D341Med (cell line): ENCODE measurements at regions not wholly inside any gene's neighbourhood (a gene's known extent, or its start where the extent isn't known, plus 50 kb on each side); places are given as distances from the start of the nearest gene placed in this dataset.

Experiments
- DNase-seq: peaks from one replicate; pipeline ENCODE4 v3.0.0; 2012; ENCODE audit warnings: low spot score

DNA sequence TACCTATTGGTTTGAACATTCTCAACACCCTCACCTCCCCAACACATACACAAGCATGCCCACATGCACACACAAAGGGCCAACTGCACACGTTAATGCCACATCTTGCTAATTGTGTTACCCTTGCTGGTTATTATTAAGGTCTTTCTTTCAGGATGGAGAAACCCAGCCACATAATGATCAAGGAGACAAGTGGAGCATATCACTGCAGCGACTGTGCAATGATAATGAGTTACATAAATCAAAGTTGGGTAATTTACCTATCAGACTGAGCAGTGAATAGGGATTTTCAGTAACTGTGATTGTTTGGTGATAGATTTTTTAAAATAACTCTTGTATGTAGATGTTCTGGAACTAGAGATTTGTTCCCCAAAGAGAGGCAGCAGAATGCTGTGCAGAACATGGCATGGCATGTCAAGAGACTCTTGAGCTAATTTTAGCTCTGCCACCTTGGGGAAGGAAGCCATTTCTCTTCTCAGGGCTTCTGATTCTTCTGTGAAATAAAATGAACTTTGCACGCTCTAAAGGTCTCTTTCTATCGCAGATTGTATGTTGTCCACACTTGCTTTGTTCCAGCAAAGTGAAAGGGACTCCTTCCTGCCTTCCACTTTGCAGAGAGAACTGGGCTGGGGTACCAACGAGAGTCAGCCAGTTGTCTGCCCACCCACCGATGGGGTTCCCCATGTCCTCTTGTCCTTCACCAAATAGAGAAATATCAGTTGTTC, 126.0 kb upstream of the CAMK1G start:
- no peak for DNase-seq

DNA sequence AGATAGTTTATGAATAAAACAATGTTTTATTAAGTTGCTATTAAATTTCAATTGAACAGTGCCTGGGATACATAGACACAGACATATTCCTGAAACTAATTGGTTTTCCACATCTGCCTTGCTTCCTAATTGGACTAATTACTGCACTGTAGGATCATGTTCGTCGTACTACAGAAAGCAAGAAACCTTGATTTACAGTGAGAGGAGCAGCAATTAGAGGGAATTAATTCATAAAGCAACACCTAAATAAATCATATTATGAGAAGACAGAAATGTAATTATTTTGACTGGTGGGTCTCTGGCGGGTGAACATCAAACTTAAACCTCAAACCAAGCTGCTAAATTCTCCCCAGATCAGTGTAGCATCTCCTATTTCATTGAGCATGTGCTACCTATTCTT, 124.6 kb upstream of the CAMK1G start:
- DNase-seq: no peak

DNA sequence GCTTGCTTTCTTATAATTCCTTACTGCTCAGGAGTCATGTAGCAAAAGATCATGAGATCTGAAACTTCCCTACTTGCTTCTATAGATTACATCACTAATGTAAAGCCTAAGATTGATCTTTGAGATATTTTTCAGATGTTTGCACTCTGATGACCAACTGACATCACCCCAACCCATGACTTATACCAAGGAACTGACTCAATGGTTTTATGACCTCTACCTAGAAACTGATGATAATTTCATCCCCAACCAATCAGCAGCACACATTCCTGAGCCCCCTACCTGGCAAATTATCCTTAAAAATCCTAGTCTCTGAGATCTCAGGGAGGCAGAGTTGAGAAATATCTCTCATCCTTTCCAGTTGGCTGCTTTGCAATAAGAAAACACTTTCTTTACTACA, 122.3 kb upstream of the CAMK1G start:
- no peak for DNase-seq

DNA sequence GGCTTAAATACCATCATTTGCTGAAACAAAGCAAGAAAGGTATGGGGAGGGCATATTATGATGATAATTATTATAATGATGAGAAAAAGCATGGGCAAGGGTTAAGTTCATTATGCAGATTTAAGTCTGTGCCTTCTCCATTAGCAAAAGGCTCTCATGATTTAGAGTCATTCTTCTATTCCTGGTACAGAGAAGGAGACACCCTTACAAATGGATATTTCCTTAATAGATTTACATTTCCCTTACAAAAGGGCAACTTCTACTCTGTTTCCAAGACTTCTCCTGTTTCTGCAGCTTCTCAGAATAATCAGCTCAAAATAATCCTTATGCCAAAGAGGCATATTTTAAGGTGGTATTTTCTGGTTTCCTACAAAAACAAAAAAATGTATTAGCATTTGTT, 121.1 kb upstream of the CAMK1G start:
- DNase-seq: no peak

DNA sequence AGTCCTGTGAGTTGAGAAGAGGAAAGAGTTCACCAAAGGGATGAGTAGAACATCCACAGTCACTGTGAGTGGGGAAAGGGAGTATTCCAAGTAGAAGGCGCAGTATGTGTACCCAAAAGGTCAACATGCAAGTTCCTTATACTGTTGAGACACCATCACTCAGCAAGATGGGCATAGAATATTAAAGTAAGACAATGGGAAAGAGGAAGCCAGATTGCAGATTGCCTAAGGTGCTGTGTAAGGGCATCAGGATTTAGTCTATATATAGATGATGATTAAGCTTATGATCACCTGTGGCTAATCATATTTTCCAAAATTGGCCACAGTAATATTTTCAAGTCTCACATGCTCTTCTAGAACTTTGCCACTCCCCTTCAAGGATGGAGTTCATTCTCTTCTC, 120.1 kb upstream of the CAMK1G start:
- no peak for DNase-seq

DNA sequence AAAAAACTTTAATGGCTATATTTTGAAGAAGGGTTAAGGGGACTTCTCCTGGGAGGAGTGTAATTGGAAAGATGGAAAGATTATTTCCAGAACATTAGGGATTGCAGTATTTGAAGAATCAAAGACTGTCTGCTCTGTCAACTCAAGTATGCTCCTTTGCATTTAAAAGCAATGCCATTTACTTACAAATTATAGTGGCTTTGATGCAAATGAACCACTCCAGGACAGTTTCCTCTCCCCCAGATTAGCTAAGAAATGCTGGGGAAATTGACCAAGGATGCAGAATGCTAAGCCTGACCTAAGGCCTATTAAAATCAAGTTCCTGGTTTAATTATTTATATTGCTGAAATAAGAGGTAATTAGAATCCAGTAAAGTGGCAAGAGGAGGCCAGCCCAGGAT, 110.5 kb upstream of the CAMK1G start:
- no peak for DNase-seq

DNA sequence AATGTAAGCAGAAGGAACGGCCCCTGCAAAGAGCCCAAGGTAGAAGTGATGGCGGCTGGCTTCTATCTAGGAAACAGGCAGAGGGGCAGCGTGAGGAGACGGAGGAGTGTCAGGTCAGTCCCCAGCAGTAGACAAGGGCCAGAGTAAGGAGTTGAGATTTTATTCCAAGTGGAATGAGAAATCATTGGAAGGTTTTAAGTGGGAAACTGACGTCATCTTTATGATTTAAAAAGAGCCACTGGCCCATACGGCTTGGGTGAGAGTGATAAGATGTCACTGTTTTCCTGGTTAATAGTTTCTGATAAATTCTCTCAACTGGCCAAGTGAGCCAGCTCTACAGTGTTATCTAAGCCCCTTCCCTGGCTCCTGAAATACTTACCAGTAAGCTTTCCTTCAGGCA, 103.2 kb upstream of the CAMK1G start:
- no peak for DNase-seq

DNA sequence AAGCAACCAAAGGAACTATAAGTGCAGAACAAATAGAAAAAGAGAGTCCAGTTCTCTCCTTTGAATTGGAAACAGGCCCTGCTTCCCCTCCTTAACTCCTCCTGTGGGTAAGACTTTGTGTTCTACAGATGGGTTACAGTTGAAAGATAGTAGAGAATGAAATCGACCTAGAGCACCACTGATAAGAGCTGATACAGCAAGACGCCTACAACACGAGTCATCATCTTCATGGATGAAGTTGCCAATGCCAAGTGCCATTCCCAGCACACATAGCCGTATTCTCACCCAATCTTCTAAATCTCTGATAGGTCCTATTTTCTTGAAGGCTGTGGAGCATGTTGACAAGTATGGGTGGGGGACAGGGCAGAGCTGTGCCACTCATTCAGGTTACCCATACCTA, 99.8 kb upstream of the CAMK1G start:
- DNase-seq: no peak

DNA sequence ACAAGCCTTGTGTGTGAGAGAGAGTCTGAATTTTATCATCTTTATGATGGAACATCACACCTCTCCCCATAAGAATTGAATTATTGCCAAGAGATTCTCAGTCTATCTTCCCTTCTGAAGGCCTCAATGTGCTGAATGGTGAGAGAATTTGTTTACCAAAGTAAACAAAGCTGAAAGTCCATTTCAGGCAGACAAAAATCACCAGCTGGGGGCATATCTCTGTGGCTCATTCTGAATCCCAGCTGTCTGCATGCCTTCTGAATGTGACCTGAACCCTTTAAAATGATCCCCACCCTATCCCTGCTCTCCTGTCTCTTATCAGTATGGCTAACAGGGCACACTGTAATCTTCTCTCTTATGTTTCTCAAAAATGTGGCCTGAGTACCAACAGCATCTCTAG, 99.1 kb upstream of the CAMK1G start:
- no peak for DNase-seq

DNA sequence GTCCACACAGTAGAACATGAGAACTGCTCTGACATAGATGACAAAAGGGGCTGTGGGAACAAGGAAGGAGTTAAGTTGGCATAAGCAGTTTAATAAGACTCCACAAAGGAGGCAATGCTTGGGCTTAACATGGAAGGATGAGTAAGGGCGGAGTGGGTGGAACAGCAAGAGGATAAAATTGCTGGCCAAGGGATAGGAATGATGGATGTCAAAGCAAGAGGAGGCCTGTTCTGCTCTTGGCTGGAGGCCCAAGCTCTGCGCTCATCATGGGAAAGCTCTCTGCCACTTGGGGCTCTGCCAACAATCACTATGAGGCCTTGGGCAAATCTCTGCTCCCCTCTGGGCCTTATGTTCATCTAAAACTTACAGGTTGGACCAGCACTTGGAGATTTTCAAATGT, 98.3 kb upstream of the CAMK1G start:
- no peak for DNase-seq

DNA sequence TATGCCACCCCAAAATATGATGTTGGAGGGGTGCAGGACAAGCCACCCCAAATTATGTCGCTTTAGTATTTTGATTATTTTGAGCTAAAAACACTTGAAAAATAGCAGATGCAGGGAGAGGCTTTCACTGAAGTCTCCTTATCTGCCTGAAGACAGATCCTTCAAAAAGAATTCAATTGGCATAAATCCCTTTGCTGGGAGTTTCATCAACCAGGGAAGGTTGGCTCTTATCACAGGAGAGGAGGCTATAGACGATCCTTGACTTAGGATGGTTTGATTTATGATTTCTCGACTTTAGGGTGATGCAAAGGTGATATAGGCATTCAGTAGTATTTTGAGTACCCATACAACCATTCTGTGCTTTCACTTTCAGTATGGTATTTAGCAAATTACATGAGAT, 97.8 kb upstream of the CAMK1G start:
- no peak for DNase-seq

DNA sequence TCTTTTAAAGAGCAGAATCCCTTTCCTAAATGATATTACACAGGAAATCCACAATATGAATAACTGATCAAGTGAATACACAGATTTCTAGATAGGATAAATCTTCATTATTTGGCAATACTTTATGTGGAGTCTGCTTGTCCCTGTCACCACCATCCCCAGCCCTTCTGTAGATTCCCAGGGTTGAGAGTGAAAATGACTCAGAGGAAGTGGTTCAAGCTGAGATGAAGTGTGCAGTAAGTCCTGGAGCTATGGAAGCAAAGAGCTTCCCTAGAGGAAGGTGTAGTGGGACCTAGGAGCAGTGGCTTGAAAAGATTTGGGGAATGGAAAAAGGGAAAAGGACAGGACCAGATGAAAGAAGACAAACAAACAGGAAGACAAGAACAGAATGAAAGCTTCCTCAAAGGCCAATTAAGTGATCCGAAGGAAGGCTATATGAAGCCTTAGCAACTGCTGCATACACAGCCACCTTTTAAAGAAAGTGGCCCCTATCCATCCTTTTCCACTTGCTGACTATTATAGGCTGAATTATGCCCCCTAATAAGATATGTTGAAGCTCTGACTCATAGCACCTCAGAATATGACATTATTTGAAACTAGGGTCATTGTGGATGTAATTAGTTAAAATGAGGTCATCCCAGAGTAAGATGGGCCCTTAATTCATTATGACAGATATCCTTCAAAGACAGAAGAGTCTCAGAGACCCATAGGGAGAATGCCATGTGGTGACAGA, 96.5 kb upstream of the CAMK1G start:
- no peak for DNase-seq

DNA sequence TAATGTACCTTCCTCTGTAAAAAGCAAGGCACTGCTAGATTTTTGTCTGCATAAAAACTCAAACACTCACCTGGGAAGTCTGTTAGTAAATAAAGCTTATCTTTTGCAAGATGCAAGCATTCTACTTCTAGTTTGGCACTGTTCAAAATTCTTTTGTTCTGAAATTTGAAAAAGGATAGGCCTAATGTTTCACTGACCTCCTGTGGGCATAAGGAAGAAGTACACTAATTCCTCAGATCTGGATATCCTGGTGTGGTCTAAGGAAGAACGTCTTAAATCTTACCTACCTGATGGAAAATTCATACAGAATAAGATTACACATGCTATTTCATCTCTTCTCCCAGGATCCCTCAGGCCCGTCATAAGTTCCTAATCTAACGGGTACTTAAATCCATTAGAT, 93.5 kb upstream of the CAMK1G start:
- DNase-seq: no peak

DNA sequence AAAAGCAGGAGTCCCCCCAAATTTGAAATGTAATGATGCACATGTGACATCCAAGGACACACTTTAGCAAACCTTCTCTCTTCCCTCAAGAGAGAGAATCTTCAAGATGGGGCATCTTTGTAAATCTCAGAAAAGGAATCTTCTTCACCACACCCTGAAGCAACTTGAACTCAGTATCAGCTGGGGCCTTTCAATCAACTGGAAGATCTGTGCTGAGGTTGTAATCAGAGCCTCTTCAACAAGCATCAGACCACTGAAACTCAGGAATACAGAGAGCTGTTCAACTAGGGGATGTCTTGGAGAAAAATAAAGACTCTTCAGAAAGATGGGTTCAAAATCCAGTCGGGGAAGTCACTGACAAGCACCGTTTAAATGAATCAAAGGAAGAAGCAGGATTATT, 92.5 kb upstream of the CAMK1G start:
- DNase-seq: no peak

DNA sequence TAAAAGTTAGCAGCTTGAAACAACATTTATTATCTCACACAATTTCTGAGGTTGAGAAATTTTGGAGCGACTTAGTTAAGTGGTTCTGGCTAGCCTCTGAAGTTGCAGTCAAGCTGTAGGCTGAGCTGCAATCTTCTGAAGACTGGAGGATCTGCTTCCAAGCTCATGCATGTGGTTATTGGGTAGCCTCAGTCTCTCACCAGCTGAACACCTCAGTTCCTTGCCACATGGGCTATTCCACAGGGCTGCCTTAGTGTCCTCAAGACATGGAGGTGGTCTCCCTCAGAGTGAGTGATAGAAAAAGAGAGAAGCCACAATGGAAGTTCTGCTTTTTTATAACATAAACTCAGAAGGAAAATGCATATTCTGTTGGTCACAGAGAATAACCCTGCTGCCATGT, 92.0 kb upstream of the CAMK1G start:
- DNase-seq: no peak

DNA sequence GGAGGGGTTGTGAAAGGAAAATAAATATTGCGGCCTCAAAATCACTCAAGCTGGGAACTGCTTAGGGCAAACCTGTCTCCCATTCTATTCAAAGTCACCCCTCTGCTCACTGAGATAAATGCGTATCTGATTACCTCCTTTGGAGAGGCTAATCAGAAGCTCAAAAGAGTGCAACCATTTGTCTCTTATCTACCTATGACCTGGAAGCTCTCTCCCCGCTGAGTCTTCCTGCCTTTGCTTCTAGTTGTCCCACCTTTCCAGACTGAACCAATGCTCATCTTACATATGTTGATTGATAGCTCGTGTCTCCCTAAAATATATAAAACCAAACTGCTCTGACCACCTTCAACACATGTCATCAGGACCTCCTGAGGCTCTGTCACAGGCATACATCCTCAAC, 91.6 kb upstream of the CAMK1G start:
- DNase-seq: no peak

DNA sequence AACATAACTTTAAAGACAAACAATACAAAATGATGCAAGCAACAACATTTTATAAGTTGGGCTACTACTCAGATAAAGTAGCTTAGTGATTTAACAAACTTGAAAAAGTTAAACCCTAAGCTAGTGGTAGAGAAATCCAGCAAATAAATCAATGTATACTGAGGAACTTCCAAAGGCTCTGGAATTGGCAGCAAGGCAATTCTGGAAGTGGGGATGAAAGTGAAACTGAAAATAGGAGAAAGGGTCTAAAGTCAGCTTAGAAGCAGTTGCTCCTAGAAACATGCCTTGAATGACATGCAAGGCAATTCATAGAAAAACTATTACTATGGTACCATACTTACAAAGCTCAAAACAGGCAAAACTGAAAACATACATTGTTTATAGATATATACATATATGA, 90.0 kb upstream of the CAMK1G start:
- no peak for DNase-seq

DNA sequence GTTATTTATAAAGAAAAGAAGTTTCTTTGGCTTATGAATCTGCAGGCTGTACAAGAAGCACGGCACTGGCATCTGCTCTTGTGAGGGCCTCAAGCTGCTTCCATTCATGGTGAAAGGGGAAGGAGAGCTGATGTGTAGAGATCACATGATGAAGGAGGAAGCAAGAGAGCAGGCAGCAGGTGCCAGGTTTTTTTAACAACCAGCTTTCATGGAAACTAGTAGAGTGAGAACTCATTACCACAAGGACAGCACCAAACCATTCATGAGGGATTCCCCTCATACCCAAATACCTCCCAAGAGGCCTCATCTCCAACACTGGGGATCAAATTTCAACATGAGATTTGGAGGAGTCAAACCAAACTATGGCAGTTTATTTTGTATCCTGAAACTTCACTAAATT, 85.8 kb upstream of the CAMK1G start:
- no peak for DNase-seq

DNA sequence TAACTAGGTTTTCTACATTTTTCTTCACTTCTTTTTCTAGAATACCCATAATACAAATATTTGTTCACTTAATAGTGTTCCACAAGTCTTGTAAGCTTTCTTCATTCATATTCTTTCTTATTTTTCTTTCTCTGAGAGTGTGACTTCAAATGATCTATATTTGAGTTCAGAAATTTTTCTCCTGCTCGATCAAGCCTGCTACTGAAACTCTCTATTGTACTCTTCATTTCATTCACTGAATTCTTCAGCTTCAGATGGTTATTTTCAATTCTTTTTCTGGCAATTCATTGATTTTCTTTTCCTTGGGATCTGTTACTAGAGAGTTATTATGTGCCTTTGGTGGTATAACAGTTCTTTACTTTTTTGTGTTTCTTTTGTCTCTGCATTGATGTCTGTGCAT, 82.5 kb upstream of the CAMK1G start:
- no peak for DNase-seq

DNA sequence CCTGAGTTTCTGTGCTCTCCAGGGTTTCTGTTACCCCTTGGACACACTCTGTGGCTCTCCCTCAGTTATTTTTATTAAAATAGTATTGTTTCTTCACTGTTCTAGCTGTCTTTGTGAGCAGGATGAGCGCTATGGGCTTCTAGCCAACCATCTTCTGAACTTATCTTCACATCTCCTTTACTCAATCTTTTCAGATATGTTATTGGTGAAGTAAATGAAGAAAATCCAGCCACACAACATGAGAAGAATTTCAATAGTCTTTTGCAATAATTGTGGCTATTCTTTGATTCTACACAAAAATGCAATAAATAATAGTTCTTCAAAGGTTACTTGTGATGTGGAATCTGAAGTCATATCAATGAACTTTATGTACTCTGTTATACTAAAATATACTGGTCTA, 80.3 kb upstream of the CAMK1G start:
- no peak for DNase-seq

DNA sequence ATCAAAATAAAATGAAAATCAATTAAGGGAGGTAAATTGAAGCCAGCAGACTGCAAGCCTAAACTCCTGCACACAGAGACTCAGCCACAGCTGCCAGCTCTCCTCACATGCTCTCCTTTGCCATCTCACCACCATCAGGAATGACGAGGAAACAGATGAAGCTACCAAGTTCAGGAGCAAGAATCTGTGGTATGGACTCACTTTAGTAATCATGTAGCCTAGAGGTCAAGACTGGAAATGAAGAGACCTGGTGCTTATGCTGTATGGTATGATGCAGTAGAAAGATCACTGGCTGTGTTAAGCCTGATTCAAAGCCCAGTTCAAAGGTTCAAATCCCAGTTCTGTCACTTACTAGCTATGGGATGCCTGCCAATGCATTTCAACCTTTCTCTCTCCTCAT, 78.9 kb upstream of the CAMK1G start:
- DNase-seq: no peak

DNA sequence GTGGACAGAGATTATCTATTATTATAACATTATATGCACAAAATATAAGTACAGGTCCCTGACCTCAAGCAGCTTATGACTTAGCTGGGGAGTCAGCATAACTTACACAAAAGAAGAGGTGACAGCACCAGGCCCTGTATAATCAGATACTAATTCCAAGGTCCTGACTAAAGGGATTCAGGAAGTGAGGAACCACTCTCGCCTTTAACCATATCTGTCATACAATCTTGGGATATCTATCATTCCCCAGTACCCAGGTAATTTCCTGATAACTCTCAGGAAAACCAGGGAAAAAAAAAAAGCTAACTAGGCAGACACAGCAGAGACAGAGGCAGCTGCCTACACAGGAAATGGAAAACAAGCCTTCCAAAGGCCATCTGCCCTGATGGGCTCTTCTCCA, 78.5 kb upstream of the CAMK1G start:
- no peak for DNase-seq

DNA sequence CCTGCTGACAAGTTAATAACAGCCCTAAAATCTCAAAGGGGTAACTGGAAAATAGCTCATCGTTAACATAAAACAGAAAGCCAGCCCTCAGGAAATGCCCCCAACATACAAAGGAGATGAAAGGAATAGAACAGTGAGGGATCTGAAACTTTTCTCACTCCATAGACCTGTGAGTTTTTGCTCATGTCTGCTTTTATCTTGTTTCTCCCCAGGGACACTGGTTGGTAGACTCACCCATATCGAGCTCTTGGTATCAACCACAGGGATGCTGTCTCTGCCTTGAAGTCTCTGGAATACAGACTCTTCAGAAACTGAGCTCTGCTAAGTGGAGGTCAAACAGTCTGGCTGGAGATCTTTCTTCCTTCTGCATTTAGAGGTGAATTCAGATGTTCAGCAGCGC, 77.4 kb upstream of the CAMK1G start:
- DNase-seq: no peak

DNA sequence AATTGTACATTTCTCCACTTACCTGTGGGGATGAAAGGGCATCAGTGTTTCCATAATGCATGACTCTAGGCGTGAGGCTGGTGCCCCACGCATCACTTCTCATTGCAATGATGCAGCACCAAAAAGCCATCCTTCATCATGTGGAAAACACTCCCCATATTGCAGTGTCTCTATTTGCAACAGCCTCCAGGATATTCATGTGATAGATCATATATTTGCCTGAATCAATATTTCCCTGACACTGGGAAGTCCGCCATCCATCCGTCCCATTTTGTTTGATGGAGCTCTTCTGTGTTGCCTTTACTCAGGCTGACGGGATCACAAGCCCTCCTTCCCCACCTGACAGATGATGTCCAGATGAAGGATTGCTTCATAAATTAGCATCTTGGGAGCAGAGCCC, 74.5 kb upstream of the CAMK1G start:
- no peak for DNase-seq
